Ovary (tissue), 3 donors: ENCODE measurements at regions not wholly inside any gene's neighbourhood (a gene's known extent, or its start where the extent isn't known, plus 50 kb on each side); places are given as distances from the start of the nearest gene placed in this dataset.

Experiments
- CTCF ChIP-seq, 3 donors: fragments of 450-650 bp in 2 of 3; fragments of 200-600 bp in 1 of 3; IDR thresholded peaks; one replicate each; pipeline versions ENCODE4 v1.5.1 to v1.8.0; 2016 to 2022; ENCODE audit warnings: antibody characterized with exemption in 3 of 3, mild to moderate bottlenecking in 1 of 3
- POLR2A ChIP-seq: fragments of 450-650 bp; IDR thresholded peaks from one replicate; pipeline ENCODE4 v1.6.1; 2017; ENCODE audit warnings: antibody characterized with exemption, mild to moderate bottlenecking, moderate library complexity
- donor health status: DM: no; HTN: no; CAD: no.

DNA sequence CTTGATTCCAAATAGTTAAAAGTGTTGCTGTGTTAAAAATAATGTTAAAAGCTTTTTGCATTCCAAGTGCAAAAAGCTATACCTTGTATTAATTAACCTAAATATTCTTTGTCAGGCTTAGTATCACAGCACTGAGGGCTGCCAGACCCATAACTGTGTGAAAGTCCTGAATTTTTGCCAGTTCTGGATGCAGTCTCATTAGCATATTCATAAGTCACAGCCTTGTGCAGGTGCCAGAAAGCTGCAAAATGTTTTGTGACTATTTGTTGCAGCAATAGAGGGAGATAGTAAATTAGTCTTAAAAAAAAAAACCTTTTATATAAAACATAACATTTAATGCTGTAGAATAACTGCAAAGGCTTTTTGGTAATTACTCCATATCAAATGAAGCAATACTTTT is 56.6 kb downstream of the SLITRK1 start:
- TF ChIP-seq CTCF (IDR thresholded peaks at IDR 0.05) (no peak), POLR2A (no peak)
